ENCODE measurements at regions not wholly inside any gene's neighbourhood (a gene's known extent, or its start where the extent isn't known, plus 50 kb on each side); places are given as distances from the start of the nearest gene placed in this dataset.

- no peak for TF ChIP-seq E2F5 (CRISPR knock-in tag; IDR thresholded peaks at IDR 0.05)
- no peak for TF ChIP-seq MYBL2 (CRISPR knock-in tag; IDR thresholded peaks at IDR 0.05)
- no peak for TF ChIP-seq MAX (CRISPR knock-in tag; IDR thresholded peaks at IDR 0.05)
- TF ChIP-seq NR3C1 (CRISPR knock-in tag; conservative IDR thresholded peaks at IDR 0.05; ENCODE audit: low read depth) = no peak
- no peak for TF ChIP-seq NFATC4 (CRISPR knock-in tag; IDR thresholded peaks at IDR 0.05)
- TF ChIP-seq CDX4 (CRISPR knock-in tag; IDR thresholded peaks at IDR 0.05; ENCODE audit: borderline replicate concordance) = no peak
- no peak for TF ChIP-seq TEAD1 (CRISPR knock-in tag; IDR thresholded peaks at IDR 0.05)
- TF ChIP-seq AR (CRISPR knock-in tag; IDR thresholded peaks at IDR 0.05) = no peak
- TF ChIP-seq ZNF416 (CRISPR knock-in tag; IDR thresholded peaks at IDR 0.05) = no peak
These were observed 123.6 kb upstream of the LHX8 start (continued) for GRCh38 chr1:75010547-75010946.

- H3K36me3 Mint-ChIP-seq = no peaks in the 10 kb centered on the region
- no peak for TF ChIP-seq CDX4 (CRISPR knock-in tag; IDR thresholded peaks at IDR 0.05; ENCODE audit: borderline replicate concordance)
- no peak for TF ChIP-seq ZNF232 (CRISPR knock-in tag; IDR thresholded peaks at IDR 0.05)
- TF ChIP-seq E2F1 (CRISPR knock-in tag; IDR thresholded peaks at IDR 0.05) = no peak
- no peak for TF ChIP-seq JAZF1 (CRISPR knock-in tag; IDR thresholded peaks at IDR 0.05)
- no peak for TF ChIP-seq ZNF532 (CRISPR knock-in tag; IDR thresholded peaks at IDR 0.05; ENCODE audit: borderline replicate concordance)
- TF ChIP-seq ZSCAN18 (CRISPR knock-in tag; IDR thresholded peaks at IDR 0.05) = no peak
- TF ChIP-seq ZNF281 (CRISPR knock-in tag; IDR thresholded peaks at IDR 0.05) = no peak
- TF ChIP-seq GABPB1 (CRISPR knock-in tag; IDR thresholded peaks at IDR 0.05) = no peak
- no peak for TF ChIP-seq ZNF121 (CRISPR knock-in tag; IDR thresholded peaks at IDR 0.05)
- no peak for TF ChIP-seq ZMAT4 (CRISPR knock-in tag; IDR thresholded peaks at IDR 0.05)
These were observed 119.9 kb upstream of the LHX8 start for GRCh38 chr1:75014250-75014649.

More at GRCh38 chr1:75014250-75014649, 119.9 kb upstream of the LHX8 start:
- ChIA-PET POLR2A (no interaction called here), CTCF (no interaction called here)
- Mint-ChIP-seq H3K27me3 (ENCODE audit: low read depth) (no peaks in the 10 kb centered on the region), H3K27ac (no peak overlapping the region), H3K9me3 (peaks cover 13% of the 10 kb centered on the region), H3K4me1 (no peaks in the 10 kb centered on the region), H3K4me3 (no peak overlapping the region)
- DNase-seq (ENCODE audit: low spot score) (no peak), ATAC-seq (no peak)

All from WTC11 (cell line).